Stomach (tissue), 8 donors: ENCODE measurements at regions not wholly inside any gene's neighbourhood (a gene's known extent, or its start where the extent isn't known, plus 50 kb on each side); places are given as distances from the start of the nearest gene placed in this dataset.

Source experiments
- DNase-seq, 2 donors: peaks; one replicate each; pipeline versions ENCODE4 v3.0.0 to v3.0.0-alpha.2; 2013 to 2019
- H3K27ac ChIP-seq, 5 donors: fragments of 200-600 bp in 4 of 5; sonication (generic) in 4 of 5; one replicate each; pipeline ENCODE4 v1.5.1; 2013 to 2019; ENCODE audit warnings: mild to moderate bottlenecking in 1 of 5, moderate library complexity in 1 of 5
- H3K27me3 ChIP-seq, 3 donors: fragments of 200-600 bp; sonication (generic); one replicate each; pipeline ENCODE4 v1.5.1; 2017 to 2019; ENCODE audit warnings: mixed run types in 1 of 3
- H3K36me3 ChIP-seq, 4 donors: fragments of 200-600 bp; sonication (generic); 1 replicate in 3 of 4; 2 replicates in 1 of 4; pipeline ENCODE4 v1.5.1; 2016 to 2019
- H3K4me1 ChIP-seq, 4 donors: fragments of 200-600 bp; sonication (generic); one replicate each; pipeline ENCODE4 v1.5.1; 2016 to 2019
- H3K4me3 ChIP-seq, 4 donors: fragments of 200-600 bp; sonication (generic) in 3 of 4; one replicate each; pipeline ENCODE4 v1.5.1; 2016 to 2019; ENCODE audit warnings: mild to moderate bottlenecking in 1 of 4
- H3K9me3 ChIP-seq, 4 donors: fragments of 200-600 bp; sonication (generic); one replicate each; pipeline ENCODE4 v1.5.1; 2016 to 2019
- EP300 ChIP-seq: sonication (generic); formaldehyde crosslinking; IDR thresholded peaks from one replicate; pipeline ENCODE4 v1.6.1; 2017; ENCODE audit warnings: antibody characterized with exemption
- POLR2A ChIP-seq, 4 donors: fragments of 450-650 bp; IDR thresholded peaks; one replicate each; pipeline ENCODE4 v1.6.1; 2016; ENCODE audit warnings: antibody characterized with exemption in 4 of 4, control low read depth in 2 of 4, mild to moderate bottlenecking in 1 of 4, moderate library complexity in 1 of 4
- POLR2AphosphoS5 ChIP-seq, 3 donors: sonication (generic); formaldehyde crosslinking; IDR thresholded peaks; one replicate each; pipeline ENCODE4 v1.6.1; 2016; ENCODE audit warnings: antibody characterized with exemption in 3 of 3
- WGBS, 5 donors: extraction: QIAGEN DNeasy Blood & Tissue Kit in 3 of 5; methylation state at CpG; one replicate each; pipeline versions ENCODE4 v1.1.5 to v1.1.7; 2013 to 2018; 5-methylcytosine and 5-hydroxymethylcytosine counted together
- intact Hi-C: fragments of 100-400 bp; cut with DNase I; formaldehyde crosslinking; loops from one replicate; pipeline ENCODE4 v1.15.1; 2023; ENCODE audit warnings: low total_unique reads
- TF ChIP-seq, protein P1 (sequence below), 7 experiments: fragments of 450-650 bp in 4 of 7; fragments of 200-600 bp in 3 of 7; sonication (generic) in 3 of 7; IDR thresholded peaks; one replicate each; pipeline ENCODE4 v1.5.1; 2016 to 2019; ENCODE audit warnings: antibody characterized with exemption in 7 of 7, control low read depth in 2 of 7, mild to moderate bottlenecking in 1 of 7
- donor health status: healthy with polysubstance abuse.
- donor health status: Bipolar disorder and iron deficiency.
- donor health status: healthy.

DNA sequence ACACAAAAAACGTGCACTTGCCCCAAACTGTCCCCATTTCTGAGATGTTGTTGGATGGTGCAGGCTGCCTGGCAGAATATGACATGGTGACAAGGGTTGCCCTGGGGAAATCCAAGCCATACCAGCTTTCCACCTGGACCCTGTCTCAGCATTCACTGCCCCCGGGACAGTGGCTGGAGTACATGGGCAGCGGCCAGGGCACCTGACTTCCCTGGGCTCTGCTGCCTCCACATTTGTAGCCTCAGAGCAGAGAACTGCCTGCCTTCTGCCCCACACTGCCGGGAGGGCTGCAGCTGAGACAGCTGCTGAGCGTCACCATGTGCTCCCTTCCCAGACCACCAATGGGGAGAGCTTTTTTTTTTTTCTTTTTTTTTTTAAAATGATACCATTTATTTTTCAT is 222.9 kb upstream of the ZNF32 start:
- Histone ChIP-seq H3K27me3 (no peaks in the 10 kb centered on the region), H3K4me1 (peaks cover 0 to 7% (median 0%) of the 10 kb centered on the region in 4 donors), H3K27ac (peak overlapping the region in 1 of 5 donors; percentile 26), H3K36me3 (no peaks in the 10 kb centered on the region), H3K4me3 (no peak overlapping the region), H3K9me3 (no peaks in the 10 kb centered on the region)
- no peak for DNase-seq
- TF ChIP-seq POLR2AphosphoS5 (IDR thresholded peaks at IDR 0.05) (no peak), EP300 (no peak), POLR2A (IDR thresholded peaks at IDR 0.05) (no peak)
- TF ChIP-seq, protein P1, sequence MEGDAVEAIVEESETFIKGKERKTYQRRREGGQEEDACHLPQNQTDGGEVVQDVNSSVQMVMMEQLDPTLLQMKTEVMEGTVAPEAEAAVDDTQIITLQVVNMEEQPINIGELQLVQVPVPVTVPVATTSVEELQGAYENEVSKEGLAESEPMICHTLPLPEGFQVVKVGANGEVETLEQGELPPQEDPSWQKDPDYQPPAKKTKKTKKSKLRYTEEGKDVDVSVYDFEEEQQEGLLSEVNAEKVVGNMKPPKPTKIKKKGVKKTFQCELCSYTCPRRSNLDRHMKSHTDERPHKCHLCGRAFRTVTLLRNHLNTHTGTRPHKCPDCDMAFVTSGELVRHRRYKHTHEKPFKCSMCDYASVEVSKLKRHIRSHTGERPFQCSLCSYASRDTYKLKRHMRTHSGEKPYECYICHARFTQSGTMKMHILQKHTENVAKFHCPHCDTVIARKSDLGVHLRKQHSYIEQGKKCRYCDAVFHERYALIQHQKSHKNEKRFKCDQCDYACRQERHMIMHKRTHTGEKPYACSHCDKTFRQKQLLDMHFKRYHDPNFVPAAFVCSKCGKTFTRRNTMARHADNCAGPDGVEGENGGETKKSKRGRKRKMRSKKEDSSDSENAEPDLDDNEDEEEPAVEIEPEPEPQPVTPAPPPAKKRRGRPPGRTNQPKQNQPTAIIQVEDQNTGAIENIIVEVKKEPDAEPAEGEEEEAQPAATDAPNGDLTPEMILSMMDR (IDR thresholded peaks at IDR 0.05), result no peak
- 65 to 84% (median 71%) methylated on average over 5 of the region's 5 CpGs for WGBS, 5 donors
- intact Hi-C loops, result no loop called here

DNA sequence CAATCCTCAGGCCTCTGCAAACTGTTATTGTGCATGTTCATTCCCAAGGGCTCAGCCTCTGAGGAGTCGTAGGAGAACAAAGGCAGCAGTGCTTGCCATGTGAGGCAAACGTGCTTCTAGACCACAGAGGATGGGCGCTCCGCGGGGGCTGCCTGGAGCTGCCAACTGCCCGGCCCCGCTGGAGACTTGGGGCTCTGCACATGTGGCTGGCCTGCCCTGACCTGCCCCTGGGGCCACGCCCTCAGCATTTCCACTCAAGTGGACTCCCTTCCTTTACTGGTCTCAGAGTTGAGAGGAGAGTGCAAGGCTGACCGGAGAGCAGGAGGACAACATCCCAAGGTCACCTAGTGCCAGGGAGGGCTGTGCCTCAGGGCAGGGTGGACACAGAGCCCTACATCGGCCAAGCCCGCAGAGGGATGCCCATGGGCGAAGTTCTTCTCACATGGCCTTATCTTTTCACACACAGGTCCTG is 222.3 kb upstream of the ZNF32 start:
- peaks cover 0 to 7% (median 0%) of the 10 kb centered on the region in 4 donors for H3K4me1 ChIP-seq
- no peaks in the 10 kb centered on the region for H3K27me3 ChIP-seq
- no peak for TF ChIP-seq EP300
- TF ChIP-seq POLR2A (IDR thresholded peaks at IDR 0.05), result no peak
- no peak for TF ChIP-seq POLR2AphosphoS5 (IDR thresholded peaks at IDR 0.05)
- TF ChIP-seq, protein P1 (IDR thresholded peaks at IDR 0.05), result no peak
- DNase-seq, result no peak
- no peaks in the 10 kb centered on the region for H3K36me3 ChIP-seq
- 72 to 83% (median 77%) methylated on average over 11 to 12 of the region's 12 CpGs for WGBS, 5 donors
- H3K27ac ChIP-seq, result peak overlapping the region in 1 of 5 donors; percentile 26
- intact Hi-C loops, result no loop called here
- H3K9me3 ChIP-seq, result no peaks in the 10 kb centered on the region
- H3K4me3 ChIP-seq, result no peak overlapping the region

DNA sequence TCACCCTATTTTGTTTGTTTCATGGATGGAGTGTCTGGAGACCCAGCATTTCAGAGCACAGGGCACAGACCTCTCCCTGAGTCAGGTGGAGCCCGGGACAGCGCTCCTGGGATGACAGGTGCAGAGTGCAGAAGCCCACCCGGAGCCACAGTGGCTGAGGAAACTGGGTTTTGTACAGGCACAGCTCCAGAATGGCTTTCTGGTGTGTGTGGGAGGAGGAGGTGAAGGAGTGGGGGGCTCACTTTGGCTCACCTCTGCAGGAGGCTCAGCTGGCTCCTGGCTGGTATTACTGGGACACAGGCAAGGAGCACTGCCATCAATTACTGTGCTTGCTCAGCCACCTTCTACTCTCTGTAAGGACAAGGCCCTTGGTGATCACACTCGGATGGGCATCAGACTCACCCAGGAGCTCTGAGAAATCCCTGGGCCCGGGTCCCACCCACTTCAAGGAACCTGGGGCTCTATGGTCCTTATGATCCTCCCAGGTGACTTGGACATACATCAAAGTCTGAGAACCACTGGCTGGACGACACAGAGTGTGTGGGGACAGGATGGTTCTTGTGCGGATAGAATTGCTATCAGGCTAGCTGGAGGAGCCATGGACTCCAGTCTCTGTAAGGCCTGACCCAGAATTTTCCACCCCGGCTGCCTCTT is 221.1 kb upstream of the ZNF32 start:
- no peak for DNase-seq
- intact Hi-C loops, result no loop called here
- Histone ChIP-seq H3K4me1 (peaks cover under 1 to 9% (median 4%) of the 10 kb centered on the region in 4 donors), H3K9me3 (no peaks in the 10 kb centered on the region), H3K27ac (peak overlapping the region in 1 of 5 donors; percentile 16), H3K27me3 (no peaks in the 10 kb centered on the region), H3K4me3 (no peak overlapping the region), H3K36me3 (no peaks in the 10 kb centered on the region)
- WGBS, 5 donors, result 93 to 98% (median 94%) methylated on average over 7 to 8 of the region's 8 CpGs
- TF ChIP-seq POLR2A (IDR thresholded peaks at IDR 0.05), result no peak
- TF ChIP-seq POLR2AphosphoS5 (IDR thresholded peaks at IDR 0.05), result no peak
- TF ChIP-seq EP300, result no peak
- TF ChIP-seq, protein P1 (IDR thresholded peaks at IDR 0.05), result no peak

DNA sequence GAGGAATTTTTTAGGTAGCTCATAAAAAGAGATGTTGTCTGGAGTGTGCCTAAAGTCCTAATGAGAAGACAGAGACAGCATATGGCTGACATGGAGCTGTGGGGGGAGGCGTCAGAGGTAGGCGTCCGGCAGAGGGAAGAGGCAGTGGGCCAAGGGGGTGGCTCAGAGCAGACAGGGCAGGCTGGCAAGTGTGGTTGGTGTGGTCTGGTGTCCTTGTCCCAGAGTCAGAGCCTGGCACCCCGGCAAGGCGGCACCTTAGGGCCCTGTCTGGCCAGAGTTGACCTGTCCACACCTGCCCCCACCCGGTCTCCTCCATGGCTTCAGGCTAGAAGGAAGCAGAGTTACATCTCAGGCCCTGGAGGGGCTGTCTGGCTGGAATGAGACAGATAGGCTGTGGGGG is 220.3 kb upstream of the ZNF32 start:
- WGBS, 5 donors, result 96 to 100% (median 98%) methylated on average over 6 of the region's 6 CpGs
- Histone ChIP-seq H3K9me3 (no peaks in the 10 kb centered on the region), H3K4me1 (peaks cover 9 to 17% (median 13%) of the 10 kb centered on the region in 4 donors), H3K36me3 (no peaks in the 10 kb centered on the region), H3K4me3 (no peak overlapping the region), H3K27me3 (no peaks in the 10 kb centered on the region), H3K27ac (no peak overlapping the region)
- intact Hi-C loops, result no loop called here
- TF ChIP-seq, protein P1 (IDR thresholded peaks at IDR 0.05), result no peak
- TF ChIP-seq EP300 (no peak), POLR2AphosphoS5 (IDR thresholded peaks at IDR 0.05) (no peak), POLR2A (IDR thresholded peaks at IDR 0.05) (no peak)
- no peak for DNase-seq
